ENCODE measurements at regions not wholly inside any gene's neighbourhood (a gene's known extent, or its start where the extent isn't known, plus 50 kb on each side); places are given as distances from the start of the nearest gene placed in this dataset.

DNA sequence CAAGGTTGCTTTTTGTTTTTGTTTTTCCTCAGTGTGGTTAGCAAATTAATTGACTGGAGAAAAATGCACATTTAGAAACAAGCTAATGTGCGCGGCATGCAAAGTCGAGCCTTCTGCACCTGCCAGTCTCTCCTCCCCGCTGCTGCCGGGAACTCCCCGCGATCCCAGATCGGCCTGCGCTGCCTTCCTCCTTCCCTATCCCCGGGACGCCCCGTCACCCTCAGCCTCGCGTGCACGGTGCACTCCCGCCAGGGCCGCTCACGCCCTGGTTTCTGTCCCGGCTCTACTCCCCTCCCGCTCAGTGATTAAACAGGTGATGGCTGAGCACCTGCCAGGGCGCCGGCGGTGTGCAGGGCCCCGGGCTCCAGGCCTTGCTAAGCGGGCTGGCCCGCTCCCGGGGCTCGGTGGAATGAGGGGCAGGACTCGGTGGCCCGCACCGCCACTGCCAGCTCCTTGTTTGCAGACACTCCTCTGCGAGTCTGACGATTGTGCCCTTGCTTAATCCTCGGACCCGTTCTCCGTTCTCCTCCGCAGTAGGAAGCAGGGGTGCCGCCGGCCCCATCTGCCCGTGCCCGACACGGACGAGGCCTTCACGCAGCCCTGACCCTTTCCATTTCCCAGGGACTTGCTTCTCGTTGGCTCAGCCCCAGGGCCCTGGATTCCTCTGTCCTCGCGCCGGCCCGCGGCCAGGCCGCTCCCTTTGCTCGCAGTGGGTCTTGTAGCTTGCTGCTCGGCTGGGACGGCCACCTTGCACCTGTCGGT, 143.4 kb downstream of the TRIML1 start:
- DNase-seq (ENCODE audit: low read depth in 2 of 2), result no peak
- H3K9ac ChIP-seq (ENCODE audit: insufficient read depth, low read length), result no peak overlapping the region
- no peak overlapping the region for H3K4me2 ChIP-seq (ENCODE audit: extremely low read depth, insufficient read depth, low read length)
- H2AFZ ChIP-seq (ENCODE audit: low read length), result no peak overlapping the region
- H3K4me1 ChIP-seq (ENCODE audit: control insufficient read depth, extremely low read depth, insufficient read depth, low read length), result no peaks in the 10 kb centered on the region
- TF ChIP-seq EZH2 (IDR thresholded peaks at IDR 0.05; ENCODE audit: low read length, missing control alignments), result no peak
- TF ChIP-seq, protein P1, sequence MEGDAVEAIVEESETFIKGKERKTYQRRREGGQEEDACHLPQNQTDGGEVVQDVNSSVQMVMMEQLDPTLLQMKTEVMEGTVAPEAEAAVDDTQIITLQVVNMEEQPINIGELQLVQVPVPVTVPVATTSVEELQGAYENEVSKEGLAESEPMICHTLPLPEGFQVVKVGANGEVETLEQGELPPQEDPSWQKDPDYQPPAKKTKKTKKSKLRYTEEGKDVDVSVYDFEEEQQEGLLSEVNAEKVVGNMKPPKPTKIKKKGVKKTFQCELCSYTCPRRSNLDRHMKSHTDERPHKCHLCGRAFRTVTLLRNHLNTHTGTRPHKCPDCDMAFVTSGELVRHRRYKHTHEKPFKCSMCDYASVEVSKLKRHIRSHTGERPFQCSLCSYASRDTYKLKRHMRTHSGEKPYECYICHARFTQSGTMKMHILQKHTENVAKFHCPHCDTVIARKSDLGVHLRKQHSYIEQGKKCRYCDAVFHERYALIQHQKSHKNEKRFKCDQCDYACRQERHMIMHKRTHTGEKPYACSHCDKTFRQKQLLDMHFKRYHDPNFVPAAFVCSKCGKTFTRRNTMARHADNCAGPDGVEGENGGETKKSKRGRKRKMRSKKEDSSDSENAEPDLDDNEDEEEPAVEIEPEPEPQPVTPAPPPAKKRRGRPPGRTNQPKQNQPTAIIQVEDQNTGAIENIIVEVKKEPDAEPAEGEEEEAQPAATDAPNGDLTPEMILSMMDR (conservative IDR thresholded peaks at IDR 0.05 in 1 of 2, IDR thresholded peaks at IDR 0.05 in 1 of 2; ENCODE audit: low read depth in 1 of 2, low read length in 2 of 2), result no peak
- no peaks in the 10 kb centered on the region for H3K36me3 ChIP-seq (ENCODE audit: control insufficient read depth, insufficient read depth, low read length)
- H3K79me2 ChIP-seq (ENCODE audit: control insufficient read depth, insufficient read depth, low read length), result no peaks in the 10 kb centered on the region
- H3K9me3 ChIP-seq (ENCODE audit: control insufficient read depth, insufficient read depth, low read depth, low read length), result no peaks in the 10 kb centered on the region
- no peaks in the 10 kb centered on the region for H3K27me3 ChIP-seq (ENCODE audit: control insufficient read depth, insufficient read depth, low read length)
- no peaks in the 10 kb centered on the region for H4K20me1 ChIP-seq (ENCODE audit: control insufficient read depth, extremely low read depth, insufficient read depth, low read length)
- H3K4me3 ChIP-seq (replicated peaks in 1 of 4; ENCODE audit: control extremely low read depth in 1 of 4, insufficient read depth in 1 of 4, low read depth in 3 of 4, low read length in 4 of 4), result peak overlapping the region in 1 of 4 experiments; percentile 7
- no peak overlapping the region for H3K27ac ChIP-seq (ENCODE audit: insufficient read depth, low read length)

DNA sequence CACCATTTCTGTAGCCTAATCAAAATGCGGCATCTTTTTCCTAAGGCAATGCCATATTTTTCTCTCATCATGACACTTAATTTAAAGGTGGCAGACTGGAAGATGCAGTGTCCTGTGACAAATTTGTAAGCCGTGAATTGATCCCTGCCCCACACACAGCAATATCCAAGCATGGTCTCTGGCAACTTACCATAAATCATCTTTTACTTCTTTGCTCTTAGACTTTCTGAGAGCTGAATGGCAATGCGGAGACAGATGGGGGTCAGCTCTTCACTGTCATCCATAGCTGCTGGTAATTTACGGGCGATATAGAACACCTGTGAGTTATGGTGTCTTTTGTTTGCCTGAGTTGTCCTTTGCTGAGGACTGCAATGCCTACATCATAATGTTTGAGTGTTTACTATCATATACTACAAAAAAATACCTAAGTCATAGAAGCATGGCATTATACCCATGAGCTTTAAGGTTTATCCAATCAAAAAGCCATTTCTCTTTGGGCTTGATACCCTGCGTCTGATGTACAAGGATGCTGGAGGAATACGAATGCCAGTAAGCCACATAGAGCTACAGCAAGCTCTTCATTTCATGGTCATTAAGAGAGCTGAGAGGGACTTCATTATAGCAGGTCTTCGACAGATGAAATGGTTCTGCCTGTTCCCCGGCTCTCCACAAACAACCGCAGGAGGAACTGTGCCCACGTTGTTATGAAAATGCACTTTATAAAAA, 148.1 kb downstream of the TRIML1 start:
- Histone ChIP-seq H3K9me3 (ENCODE audit: control insufficient read depth, insufficient read depth, low read depth, low read length) (no peaks in the 10 kb centered on the region), H3K27me3 (ENCODE audit: control insufficient read depth, insufficient read depth, low read length) (no peaks in the 10 kb centered on the region), H3K4me3 (replicated peaks in 1 of 4; ENCODE audit: control extremely low read depth in 1 of 4, insufficient read depth in 1 of 4, low read depth in 3 of 4, low read length in 4 of 4) (no peak overlapping the region), H3K79me2 (ENCODE audit: control insufficient read depth, insufficient read depth, low read length) (no peaks in the 10 kb centered on the region), H2AFZ (ENCODE audit: low read length) (no peak overlapping the region), H3K9ac (ENCODE audit: insufficient read depth, low read length) (no peak overlapping the region), H3K4me2 (ENCODE audit: extremely low read depth, insufficient read depth, low read length) (no peak overlapping the region), H3K4me1 (ENCODE audit: control insufficient read depth, extremely low read depth, insufficient read depth, low read length) (no peaks in the 10 kb centered on the region), H3K36me3 (ENCODE audit: control insufficient read depth, insufficient read depth, low read length) (no peaks in the 10 kb centered on the region), H4K20me1 (ENCODE audit: control insufficient read depth, extremely low read depth, insufficient read depth, low read length) (no peaks in the 10 kb centered on the region), H3K27ac (ENCODE audit: insufficient read depth, low read length) (no peak overlapping the region)
- no peak for DNase-seq (ENCODE audit: low read depth in 2 of 2)
- TF ChIP-seq, protein P1 (conservative IDR thresholded peaks at IDR 0.05 in 1 of 2, IDR thresholded peaks at IDR 0.05 in 1 of 2; ENCODE audit: low read depth in 1 of 2, low read length in 2 of 2), result no peak
- TF ChIP-seq EZH2 (IDR thresholded peaks at IDR 0.05; ENCODE audit: low read length, missing control alignments), result no peak

DNA sequence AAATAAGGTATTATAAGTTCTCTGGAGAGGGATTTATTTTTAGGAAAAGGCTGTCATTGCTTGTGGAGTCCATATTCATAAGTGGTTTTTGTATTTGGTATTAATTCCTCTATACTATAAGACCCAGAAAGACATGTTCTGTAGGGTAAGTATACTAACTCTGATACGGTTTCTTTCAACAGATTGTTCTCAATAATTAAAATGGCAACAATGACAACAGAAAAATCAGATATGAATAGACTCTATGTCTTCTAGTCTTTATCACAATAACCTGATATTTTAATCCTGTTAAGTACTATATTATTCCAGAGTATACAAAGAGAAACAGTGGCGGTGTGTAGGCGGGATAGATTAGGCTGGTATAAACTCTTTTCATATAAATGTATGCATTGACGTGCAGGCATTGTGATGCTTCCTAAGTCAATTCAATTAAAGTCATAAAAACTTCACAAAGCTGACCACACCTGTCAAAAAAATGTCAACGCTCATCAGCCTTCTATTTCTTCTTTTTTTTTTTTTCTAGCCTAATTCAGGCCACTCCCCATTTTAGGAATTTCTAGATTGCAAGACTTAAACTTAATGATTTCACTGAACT, 150.4 kb downstream of the TRIML1 start:
- Histone ChIP-seq H3K4me2 (ENCODE audit: extremely low read depth, insufficient read depth, low read length) (no peak overlapping the region), H3K4me1 (ENCODE audit: control insufficient read depth, extremely low read depth, insufficient read depth, low read length) (no peaks in the 10 kb centered on the region), H2AFZ (ENCODE audit: low read length) (no peak overlapping the region), H3K9ac (ENCODE audit: insufficient read depth, low read length) (no peak overlapping the region), H3K27ac (ENCODE audit: insufficient read depth, low read length) (no peak overlapping the region), H3K27me3 (ENCODE audit: control insufficient read depth, insufficient read depth, low read length) (no peaks in the 10 kb centered on the region), H3K9me3 (ENCODE audit: control insufficient read depth, insufficient read depth, low read depth, low read length) (no peaks in the 10 kb centered on the region), H4K20me1 (ENCODE audit: control insufficient read depth, extremely low read depth, insufficient read depth, low read length) (no peaks in the 10 kb centered on the region), H3K36me3 (ENCODE audit: control insufficient read depth, insufficient read depth, low read length) (no peaks in the 10 kb centered on the region), H3K79me2 (ENCODE audit: control insufficient read depth, insufficient read depth, low read length) (no peaks in the 10 kb centered on the region), H3K4me3 (replicated peaks in 1 of 4; ENCODE audit: control extremely low read depth in 1 of 4, insufficient read depth in 1 of 4, low read depth in 3 of 4, low read length in 4 of 4) (no peak overlapping the region)
- no peak for DNase-seq (ENCODE audit: low read depth in 2 of 2)
- TF ChIP-seq, protein P1 (conservative IDR thresholded peaks at IDR 0.05 in 1 of 2, IDR thresholded peaks at IDR 0.05 in 1 of 2; ENCODE audit: low read depth in 1 of 2, low read length in 2 of 2), result no peak
- no peak for TF ChIP-seq EZH2 (IDR thresholded peaks at IDR 0.05; ENCODE audit: low read length, missing control alignments)

Measured in fibroblast of lung (primary cell).